ENCODE measurements at regions not wholly inside any gene's neighbourhood (a gene's known extent, or its start where the extent isn't known, plus 50 kb on each side); places are given as distances from the start of the nearest gene placed in this dataset.

DNA sequence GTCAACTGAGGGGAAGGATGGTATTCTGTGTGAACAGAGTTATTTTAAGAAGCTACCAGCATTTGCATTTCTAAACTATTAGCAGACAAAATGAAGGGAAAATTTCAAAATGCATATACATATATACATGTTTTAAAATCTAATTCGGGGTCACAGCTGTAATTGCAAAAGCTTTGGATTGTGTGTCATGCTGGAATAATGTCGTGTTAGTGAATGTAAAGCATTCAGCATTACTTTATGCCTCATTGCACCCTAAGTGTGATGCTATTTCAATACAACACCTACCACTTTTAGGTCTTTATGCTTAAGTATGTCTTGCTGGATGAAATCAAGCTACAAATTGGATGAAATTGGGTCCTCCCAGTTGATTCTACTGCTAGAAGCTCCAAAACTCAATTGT, 687.6 kb upstream of the MEF2C start:
- H3K27me3 ChIP-seq, result no peaks in the 10 kb centered on the region
- H3K4me3 ChIP-seq, result no peak overlapping the region
- H3K9me3 ChIP-seq, result no peaks in the 10 kb centered on the region
- H3K36me3 ChIP-seq, result no peaks in the 10 kb centered on the region
- H3K27ac ChIP-seq, result no peak overlapping the region
- WGBS, 2 donors, result 78 to 84% methylated on average over 2 of the region's 2 CpGs
- TF ChIP-seq, protein P1, sequence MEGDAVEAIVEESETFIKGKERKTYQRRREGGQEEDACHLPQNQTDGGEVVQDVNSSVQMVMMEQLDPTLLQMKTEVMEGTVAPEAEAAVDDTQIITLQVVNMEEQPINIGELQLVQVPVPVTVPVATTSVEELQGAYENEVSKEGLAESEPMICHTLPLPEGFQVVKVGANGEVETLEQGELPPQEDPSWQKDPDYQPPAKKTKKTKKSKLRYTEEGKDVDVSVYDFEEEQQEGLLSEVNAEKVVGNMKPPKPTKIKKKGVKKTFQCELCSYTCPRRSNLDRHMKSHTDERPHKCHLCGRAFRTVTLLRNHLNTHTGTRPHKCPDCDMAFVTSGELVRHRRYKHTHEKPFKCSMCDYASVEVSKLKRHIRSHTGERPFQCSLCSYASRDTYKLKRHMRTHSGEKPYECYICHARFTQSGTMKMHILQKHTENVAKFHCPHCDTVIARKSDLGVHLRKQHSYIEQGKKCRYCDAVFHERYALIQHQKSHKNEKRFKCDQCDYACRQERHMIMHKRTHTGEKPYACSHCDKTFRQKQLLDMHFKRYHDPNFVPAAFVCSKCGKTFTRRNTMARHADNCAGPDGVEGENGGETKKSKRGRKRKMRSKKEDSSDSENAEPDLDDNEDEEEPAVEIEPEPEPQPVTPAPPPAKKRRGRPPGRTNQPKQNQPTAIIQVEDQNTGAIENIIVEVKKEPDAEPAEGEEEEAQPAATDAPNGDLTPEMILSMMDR (IDR thresholded peaks at IDR 0.05), result no peak
- no peak for TF ChIP-seq EP300 (IDR thresholded peaks at IDR 0.05)
- no peak for TF ChIP-seq POLR2A (IDR thresholded peaks at IDR 0.05)
- TF ChIP-seq POLR2AphosphoS5 (IDR thresholded peaks at IDR 0.05), result no peak
- no peaks in the 10 kb centered on the region for H3K4me1 ChIP-seq
- intact Hi-C loops (cut with DNase I), result no loop called here
- DNase-seq, result no peak

DNA sequence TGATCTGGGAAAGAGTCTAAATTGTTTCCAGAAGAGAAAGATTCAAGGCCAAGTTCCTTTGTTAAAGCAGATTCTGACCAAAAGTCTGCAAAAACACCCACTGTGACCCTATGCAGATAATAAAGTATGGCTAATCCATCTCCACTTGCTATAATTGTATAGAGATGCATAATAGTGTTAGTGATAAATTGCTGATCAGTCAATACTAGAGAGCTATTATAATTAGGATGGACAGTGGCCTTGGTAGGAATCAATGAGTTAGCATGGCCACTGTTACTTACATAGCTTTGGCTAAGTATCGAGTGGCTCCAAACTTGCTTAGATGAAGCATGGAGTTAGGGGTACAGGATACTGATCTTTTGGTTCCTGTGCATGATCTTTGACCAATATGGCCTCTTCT, 683.4 kb upstream of the MEF2C start:
- TF ChIP-seq POLR2A (IDR thresholded peaks at IDR 0.05) (no peak), EP300 (IDR thresholded peaks at IDR 0.05) (no peak), POLR2AphosphoS5 (IDR thresholded peaks at IDR 0.05) (no peak)
- TF ChIP-seq, protein P1 (IDR thresholded peaks at IDR 0.05), result no peak
- no peaks in the 10 kb centered on the region for H3K4me1 ChIP-seq
- H3K36me3 ChIP-seq, result no peaks in the 10 kb centered on the region
- no peak for DNase-seq
- 92 to 97% methylated on average over 1 of the region's 1 CpG for WGBS, 2 donors
- intact Hi-C loops (cut with DNase I), result no loop called here
- H3K27me3 ChIP-seq, result no peaks in the 10 kb centered on the region
- no peaks in the 10 kb centered on the region for H3K9me3 ChIP-seq
- H3K27ac ChIP-seq, result no peak overlapping the region
- H3K4me3 ChIP-seq, result no peak overlapping the region

DNA sequence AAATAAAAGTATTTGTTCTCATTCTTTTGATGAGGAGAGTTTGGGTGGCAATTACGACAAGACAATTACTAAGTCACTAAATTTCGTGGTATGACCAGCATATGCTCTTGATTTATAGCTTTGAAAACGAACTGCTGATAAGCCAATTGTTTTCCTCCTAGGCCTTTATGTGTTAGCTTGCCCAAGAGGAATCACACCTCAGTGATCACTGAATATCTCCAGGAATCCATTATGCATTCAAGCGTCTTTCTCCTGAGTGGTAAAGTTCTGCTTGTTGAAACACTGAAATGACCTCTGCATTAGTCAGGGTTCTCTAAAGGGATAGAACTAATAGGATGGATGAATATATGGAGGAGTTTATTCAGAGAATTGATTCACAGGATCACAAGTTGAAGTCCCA, 677.7 kb upstream of the MEF2C start:
- intact Hi-C loops (cut with DNase I), result no loop called here
- H3K4me3 ChIP-seq, result no peak overlapping the region

DNA sequence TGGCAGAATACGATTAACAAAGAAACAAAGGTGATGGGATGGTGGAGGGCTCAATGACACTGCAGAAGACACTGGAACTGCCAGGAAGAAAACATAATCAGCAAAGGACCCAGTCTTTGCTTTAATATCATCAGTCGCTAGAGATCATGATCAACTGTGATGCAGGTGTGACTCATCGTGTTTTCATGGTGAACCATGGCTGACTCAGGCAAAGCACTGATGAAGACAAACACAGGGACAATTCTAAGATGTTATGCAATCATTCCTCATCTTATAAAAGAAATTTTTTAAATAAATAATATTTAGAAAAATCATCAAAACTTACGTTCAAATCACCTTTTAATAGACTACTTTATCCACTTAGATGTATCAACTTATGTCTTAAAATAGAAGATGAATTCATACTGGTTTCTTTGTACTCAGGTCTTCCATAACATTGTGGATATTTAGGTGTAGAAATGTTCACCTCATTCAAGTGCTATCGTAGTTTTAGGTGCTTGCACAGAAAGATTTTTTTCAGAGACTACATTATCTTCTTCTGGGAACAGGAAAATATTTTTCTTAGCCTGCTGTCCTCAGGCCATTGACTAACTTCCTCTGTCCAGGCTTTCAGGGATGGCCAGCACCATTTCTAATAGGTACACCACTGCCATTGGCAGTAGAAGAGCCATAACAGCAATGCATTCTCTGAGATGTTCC, 673.4 kb upstream of the MEF2C start:
- H3K9me3 ChIP-seq, result no peaks in the 10 kb centered on the region
- H3K4me3 ChIP-seq, result no peak overlapping the region
- no peak overlapping the region for H3K27ac ChIP-seq
- no peaks in the 10 kb centered on the region for H3K36me3 ChIP-seq
- DNase-seq, result no peak
- no peaks in the 10 kb centered on the region for H3K27me3 ChIP-seq
- WGBS, 2 donors, result 85 to 89% methylated on average over 5 of the region's 5 CpGs
- no peak for TF ChIP-seq EP300 (IDR thresholded peaks at IDR 0.05)
- TF ChIP-seq, protein P1 (IDR thresholded peaks at IDR 0.05), result no peak
- TF ChIP-seq POLR2A (IDR thresholded peaks at IDR 0.05), result no peak
- TF ChIP-seq POLR2AphosphoS5 (IDR thresholded peaks at IDR 0.05), result no peak
- intact Hi-C loops (cut with DNase I), result no loop called here
- no peaks in the 10 kb centered on the region for H3K4me1 ChIP-seq

More for the DNA sequence above, 677.7 kb upstream of the MEF2C start:
- 54 to 67% methylated on average over 4 of the region's 4 CpGs for WGBS, 2 donors
- H3K27ac ChIP-seq, result no peak overlapping the region
- no peaks in the 10 kb centered on the region for H3K27me3 ChIP-seq
- H3K4me1 ChIP-seq, result no peaks in the 10 kb centered on the region
- H3K36me3 ChIP-seq, result no peaks in the 10 kb centered on the region
- DNase-seq, result no peak
- TF ChIP-seq POLR2AphosphoS5 (IDR thresholded peaks at IDR 0.05) (no peak), EP300 (IDR thresholded peaks at IDR 0.05) (no peak), POLR2A (IDR thresholded peaks at IDR 0.05) (no peak)
- TF ChIP-seq, protein P1 (IDR thresholded peaks at IDR 0.05), result no peak
- H3K9me3 ChIP-seq, result no peaks in the 10 kb centered on the region

DNA sequence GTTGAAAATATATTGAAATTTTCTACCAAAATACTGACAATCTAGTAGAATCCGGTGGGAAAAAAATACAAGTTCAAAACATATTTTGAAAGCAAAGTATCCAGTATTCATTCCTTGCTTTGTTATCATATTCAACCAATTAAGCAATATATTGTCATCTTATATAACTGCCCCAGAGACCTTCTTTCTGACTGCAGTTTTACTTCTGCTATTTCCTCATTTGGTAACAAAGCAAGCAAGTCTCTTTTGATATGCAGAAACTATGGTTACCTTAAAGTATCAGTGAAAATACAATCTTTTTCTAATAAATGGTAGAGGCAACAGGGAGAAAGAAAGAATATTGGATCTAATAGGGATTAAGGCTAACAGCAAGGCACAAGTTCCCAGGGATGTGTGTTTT, 663.7 kb upstream of the MEF2C start:
- Histone ChIP-seq H3K27me3 (no peaks in the 10 kb centered on the region), H3K9me3 (no peaks in the 10 kb centered on the region), H3K4me1 (peaks cover 0 to 16% (median 4%) of the 10 kb centered on the region in 4 donors), H3K4me3 (no peak overlapping the region), H3K27ac (no peak overlapping the region), H3K36me3 (no peaks in the 10 kb centered on the region)
- WGBS, 2 donors, result 95 to 96% methylated on average over 1 of the region's 1 CpG
- TF ChIP-seq POLR2A (IDR thresholded peaks at IDR 0.05) (no peak), POLR2AphosphoS5 (IDR thresholded peaks at IDR 0.05) (no peak), EP300 (IDR thresholded peaks at IDR 0.05) (no peak)
- TF ChIP-seq, protein P1 (IDR thresholded peaks at IDR 0.05), result no peak
- intact Hi-C loops (cut with DNase I), result no loop called here
- no peak for DNase-seq
